Fibroblast of upper back skin (primary cell): ENCODE measurements at regions not wholly inside any gene's neighbourhood (a gene's known extent, or its start where the extent isn't known, plus 50 kb on each side); places are given as distances from the start of the nearest gene placed in this dataset.
"Not testable (repeated sequence)": the region's sequence is repeated elsewhere in the genome, so short reads cannot be mapped to it uniquely, and the experiment has no call there.

Experiments
- DNase-seq: peaks from one replicate; pipeline ENCODE4 v3.0.0-alpha.2; 2013

GRCh38 chr13:38283346-38283745, 66.3 kb upstream of the UFM1 start:
- DNase-seq: peak; percentile 39

GRCh38 chr13:38265132-38265497, 84.5 kb upstream of the UFM1 start:
- no peak for DNase-seq

- no peak for DNase-seq
Measured at GRCh38 chr13:38264363-38265131, 85.1 kb upstream of the UFM1 start.

GRCh38 chr13:38262211-38262610, 87.4 kb upstream of the UFM1 start:
- DNase-seq: peak; percentile 91

- DNase-seq: no peak
Measured at GRCh38 chr13:38255600-38255999, 94.1 kb upstream of the UFM1 start.

GRCh38 chr13:38239874-38240273, 109.8 kb upstream of the UFM1 start:
- no peak for DNase-seq

GRCh38 chr13:38228322-38228721, 121.3 kb upstream of the UFM1 start:
- no peak for DNase-seq

GRCh38 chr13:38226496-38226895, 123.2 kb upstream of the UFM1 start:
- DNase-seq: no peak

- peak; percentile 60 for DNase-seq
Measured at GRCh38 chr13:38223089-38223488, 126.6 kb upstream of the UFM1 start.

- DNase-seq: not testable (repeated sequence)
Measured at GRCh38 chr13:38221120-38221519, 128.5 kb upstream of the UFM1 start.

GRCh38 chr13:38216181-38216580, 133.5 kb upstream of the UFM1 start:
- no peak for DNase-seq

GRCh38 chr13:38213314-38213713, 136.3 kb upstream of the UFM1 start:
- DNase-seq: peak; percentile 82

GRCh38 chr13:38210928-38211596, 138.6 kb upstream of the UFM1 start:
- DNase-seq: no peak

GRCh38 chr13:38204556-38204955, 145.1 kb upstream of the UFM1 start:
- no peak for DNase-seq

- DNase-seq: peak; percentile 83
Measured at GRCh38 chr13:38202740-38203139, 146.9 kb upstream of the UFM1 start.

- no peak for DNase-seq
Measured at GRCh38 chr13:38191016-38191415, 158.6 kb upstream of the UFM1 start.

- DNase-seq: no peak
Measured at GRCh38 chr13:38180670-38181069, 169.0 kb upstream of the UFM1 start.

GRCh38 chr13:38180126-38180525, 169.5 kb upstream of the UFM1 start:
- DNase-seq: peak; percentile 82

- no peak for DNase-seq
Measured at GRCh38 chr13:38176664-38177063, 173.0 kb upstream of the UFM1 start.

- DNase-seq: no peak
Measured at GRCh38 chr13:38173403-38173802, 176.2 kb upstream of the UFM1 start.

- DNase-seq: no peak
Measured at GRCh38 chr13:38167164-38167822, 182.4 kb upstream of the UFM1 start.

GRCh38 chr13:38166116-38166515, 183.5 kb upstream of the UFM1 start:
- peak; percentile 79 for DNase-seq

- no peak for DNase-seq
Measured at GRCh38 chr13:38160131-38160530, 189.5 kb upstream of the UFM1 start.

- DNase-seq: no peak
Measured at GRCh38 chr13:38159710-38160109, 189.9 kb upstream of the UFM1 start.
